ENCODE measurements at regions not wholly inside any gene's neighbourhood (a gene's known extent, or its start where the extent isn't known, plus 50 kb on each side); places are given as distances from the start of the nearest gene placed in this dataset.
"Not testable (repeated sequence)": the region's sequence is repeated elsewhere in the genome, so short reads cannot be mapped to it uniquely, and the experiment has no call there.

DNA sequence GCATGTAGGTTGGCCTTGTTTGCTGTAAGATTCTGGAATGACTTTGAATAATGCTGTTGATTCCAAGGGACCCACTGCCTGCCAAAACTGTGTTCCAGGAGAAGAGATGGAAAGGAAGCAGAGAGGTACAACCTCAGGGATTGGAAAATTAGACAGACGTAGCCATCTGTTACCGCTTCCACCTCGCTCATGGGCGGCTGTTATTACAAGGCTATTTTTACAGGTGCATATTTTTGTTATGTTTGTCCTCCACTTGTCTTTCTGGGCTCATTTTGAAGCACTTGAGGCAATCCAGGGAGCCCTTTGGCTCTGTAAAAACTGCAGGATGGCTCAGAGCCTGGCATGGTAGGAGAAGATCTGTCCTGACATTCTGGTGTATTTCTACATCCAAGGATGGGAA, 276.4 kb upstream of the TMTC4 start:
- H3K36me3 Mint-ChIP-seq, result no peaks in the 10 kb centered on the region
- H3K4me3 Mint-ChIP-seq, result no peak overlapping the region
- peaks cover 3% of the 10 kb centered on the region for H3K27me3 Mint-ChIP-seq
- no peaks in the 10 kb centered on the region for H3K4me1 Mint-ChIP-seq (ENCODE audit: low read depth)
- no peaks in the 10 kb centered on the region for H3K9me3 Mint-ChIP-seq (ENCODE audit: low read depth)
- H3K27ac Mint-ChIP-seq, result no peak overlapping the region

DNA sequence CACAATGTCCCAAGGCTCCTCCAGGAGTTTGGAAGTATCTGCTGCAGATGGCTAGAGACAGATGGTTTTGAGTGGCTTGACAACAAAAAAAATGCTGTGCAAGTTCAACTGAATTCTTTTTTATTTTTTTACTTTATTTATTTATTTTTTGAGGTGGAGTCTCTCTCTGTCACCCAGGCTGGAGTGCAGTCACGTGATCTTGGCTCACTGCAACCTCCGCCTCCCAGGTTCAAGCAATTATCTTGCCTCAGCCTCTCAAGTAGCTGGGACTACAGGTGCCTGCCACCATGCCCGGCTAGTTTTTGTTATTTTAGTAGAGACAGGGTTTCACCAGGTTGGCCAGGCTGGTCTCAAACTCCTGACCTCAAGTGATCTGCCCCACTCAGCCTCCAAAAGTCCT, 274.3 kb upstream of the TMTC4 start:
- H3K27ac Mint-ChIP-seq; H3K4me1 Mint-ChIP-seq (ENCODE audit: low read depth); H3K36me3 Mint-ChIP-seq; H3K9me3 Mint-ChIP-seq (ENCODE audit: low read depth); H3K4me3 Mint-ChIP-seq; H3K27me3 Mint-ChIP-seq: not testable (repeated sequence)

DNA sequence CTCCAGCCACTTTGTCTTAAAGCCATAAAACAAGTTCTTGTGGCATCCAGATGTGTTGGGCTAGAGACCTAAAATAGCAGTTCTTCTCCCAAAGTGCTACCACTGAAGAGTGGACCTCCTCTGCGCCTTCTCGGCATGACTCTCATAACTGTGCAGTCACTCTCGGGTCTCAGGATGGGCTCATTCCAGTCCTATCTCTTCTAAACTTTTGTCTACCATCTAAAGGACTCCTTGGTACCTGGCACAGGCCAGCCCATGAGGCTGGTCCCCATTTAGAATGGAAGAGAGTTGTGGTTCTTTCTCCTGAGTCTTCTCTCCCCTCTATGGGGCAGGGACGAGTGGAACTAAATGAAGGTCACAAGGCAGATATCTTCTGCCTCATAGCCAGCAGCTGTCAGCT, 272.0 kb upstream of the TMTC4 start:
- Mint-ChIP-seq H3K27me3 (no peaks in the 10 kb centered on the region), H3K4me1 (ENCODE audit: low read depth) (no peaks in the 10 kb centered on the region), H3K27ac (no peak overlapping the region), H3K36me3 (no peaks in the 10 kb centered on the region), H3K4me3 (no peak overlapping the region), H3K9me3 (ENCODE audit: low read depth) (no peaks in the 10 kb centered on the region)

DNA sequence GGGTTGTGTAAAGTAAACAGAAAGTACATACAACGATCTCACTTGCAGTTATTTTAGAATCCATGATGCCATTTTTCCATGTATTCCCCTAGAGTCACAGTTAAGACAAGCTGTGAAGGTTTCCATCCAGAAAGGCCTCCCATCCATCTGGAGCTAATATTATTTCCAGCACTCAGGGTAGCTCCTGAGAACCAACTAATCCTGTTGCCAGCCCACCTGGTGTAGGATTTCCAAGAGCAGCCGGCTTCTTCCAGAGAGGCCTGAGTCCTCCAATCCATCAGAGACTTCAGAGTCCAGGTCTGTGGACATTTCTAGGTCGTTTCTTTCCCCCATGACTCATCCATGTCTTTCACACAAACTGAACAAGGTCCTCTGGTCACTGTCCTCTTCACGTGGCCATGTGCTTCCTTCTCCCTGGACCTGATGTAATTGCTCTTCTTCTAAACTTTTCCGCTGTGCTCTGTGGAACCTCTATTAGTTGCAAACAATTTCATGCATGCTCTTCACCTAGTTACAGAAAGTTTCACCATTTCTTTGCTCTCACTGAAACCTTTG, 270.3 kb upstream of the TMTC4 start:
- Mint-ChIP-seq H3K4me3 (no peak overlapping the region), H3K4me1 (ENCODE audit: low read depth) (no peaks in the 10 kb centered on the region), H3K36me3 (no peaks in the 10 kb centered on the region), H3K27me3 (peaks cover 2% of the 10 kb centered on the region), H3K9me3 (ENCODE audit: low read depth) (no peaks in the 10 kb centered on the region), H3K27ac (no peak overlapping the region)

DNA sequence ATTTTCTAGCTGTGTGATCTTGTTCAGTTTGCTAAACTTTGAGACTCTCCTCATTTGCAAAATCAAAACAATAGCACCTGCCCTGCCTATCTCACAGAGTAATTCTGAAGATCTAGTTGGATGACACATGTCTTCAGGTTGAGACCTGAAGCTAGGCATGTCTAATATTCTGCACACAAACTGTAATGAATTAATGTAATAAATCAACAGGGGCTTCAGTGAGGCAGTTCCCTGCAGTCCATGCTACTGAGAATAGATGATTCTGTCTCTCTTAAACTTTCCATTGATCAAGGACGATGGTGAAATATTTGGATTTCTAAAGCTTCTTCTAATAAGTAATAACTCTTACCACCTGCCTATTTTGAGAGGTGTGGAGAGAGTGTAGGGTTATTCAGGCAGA, 268.1 kb upstream of the TMTC4 start:
- H3K27me3 Mint-ChIP-seq, result peaks cover 4% of the 10 kb centered on the region
- no peaks in the 10 kb centered on the region for H3K4me1 Mint-ChIP-seq (ENCODE audit: low read depth)
- H3K36me3 Mint-ChIP-seq, result no peaks in the 10 kb centered on the region
- no peak overlapping the region for H3K27ac Mint-ChIP-seq
- H3K9me3 Mint-ChIP-seq (ENCODE audit: low read depth), result no peaks in the 10 kb centered on the region
- no peak overlapping the region for H3K4me3 Mint-ChIP-seq

DNA sequence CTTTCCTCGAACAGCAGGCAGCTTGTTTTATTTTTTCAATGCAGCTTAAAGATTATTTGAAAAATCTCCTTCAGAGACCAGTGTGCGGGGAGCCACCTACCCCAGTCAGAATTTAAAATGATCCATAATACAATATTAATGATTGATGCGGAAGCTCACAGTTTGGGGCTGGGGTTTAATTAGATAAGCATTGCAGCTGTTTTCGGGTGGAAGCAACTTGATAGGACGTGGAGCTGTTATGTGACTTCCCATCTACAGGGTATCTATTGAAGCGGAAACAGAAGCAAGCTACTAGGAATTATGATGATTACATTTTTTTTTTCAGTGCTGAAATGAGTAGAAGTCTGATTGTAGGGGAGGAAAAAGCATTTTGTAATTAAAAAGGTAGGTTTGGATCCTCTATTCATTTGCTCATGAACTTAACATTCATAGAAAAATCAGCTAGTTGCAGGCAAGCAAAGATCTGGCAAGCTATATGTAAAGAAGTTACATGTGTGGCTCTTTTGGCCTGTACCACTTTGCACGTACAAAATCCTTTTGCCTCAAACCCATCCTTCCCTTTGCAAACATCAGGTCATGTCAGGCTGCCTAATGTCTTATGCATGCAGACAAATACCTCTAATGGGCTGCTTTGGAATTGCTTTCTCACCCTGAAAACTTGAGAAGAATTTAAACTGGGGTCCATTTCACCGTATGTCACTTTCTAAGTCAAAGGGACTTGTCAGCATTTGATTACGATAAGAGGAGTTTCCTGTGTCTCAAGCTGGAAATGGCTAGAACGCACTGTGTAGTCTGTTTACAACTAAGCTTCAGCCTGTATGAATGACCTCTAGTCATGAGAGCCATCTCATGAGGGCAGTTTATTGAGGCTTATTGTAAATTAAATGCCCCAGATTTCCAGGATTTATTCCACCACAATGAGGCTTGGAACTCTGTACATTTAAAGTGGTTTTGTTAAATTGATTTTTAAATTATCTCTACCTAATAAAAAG, 267.1 kb upstream of the TMTC4 start:
- peaks cover 6% of the 10 kb centered on the region for H3K27me3 Mint-ChIP-seq
- H3K4me1 Mint-ChIP-seq (ENCODE audit: low read depth), result no peaks in the 10 kb centered on the region
- no peak overlapping the region for H3K4me3 Mint-ChIP-seq
- no peaks in the 10 kb centered on the region for H3K36me3 Mint-ChIP-seq
- no peaks in the 10 kb centered on the region for H3K9me3 Mint-ChIP-seq (ENCODE audit: low read depth)
- H3K27ac Mint-ChIP-seq, result no peak overlapping the region

DNA sequence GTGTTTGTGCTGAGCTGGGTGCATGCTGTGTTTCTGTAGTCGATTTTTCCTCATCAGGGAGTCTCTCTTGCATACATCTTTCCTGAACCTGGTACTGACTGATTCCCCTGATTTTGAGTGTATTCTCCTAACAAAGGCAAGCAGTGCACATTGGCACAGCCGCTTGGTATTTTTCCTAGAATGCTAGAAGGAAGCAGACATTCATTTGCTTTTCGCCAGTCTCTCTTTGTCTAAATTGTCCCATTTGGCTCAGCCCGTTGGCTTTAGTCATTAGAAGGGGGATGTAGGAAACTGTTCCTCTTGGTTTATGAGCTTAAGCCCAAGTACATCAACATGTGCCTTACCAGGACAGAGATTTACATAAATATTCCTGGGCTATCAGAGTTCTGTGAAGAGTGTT, 266.1 kb upstream of the TMTC4 start:
- Mint-ChIP-seq H3K36me3 (no peaks in the 10 kb centered on the region), H3K4me1 (ENCODE audit: low read depth) (no peaks in the 10 kb centered on the region), H3K9me3 (ENCODE audit: low read depth) (no peaks in the 10 kb centered on the region), H3K4me3 (no peak overlapping the region), H3K27me3 (peaks cover 10% of the 10 kb centered on the region), H3K27ac (no peak overlapping the region)

DNA sequence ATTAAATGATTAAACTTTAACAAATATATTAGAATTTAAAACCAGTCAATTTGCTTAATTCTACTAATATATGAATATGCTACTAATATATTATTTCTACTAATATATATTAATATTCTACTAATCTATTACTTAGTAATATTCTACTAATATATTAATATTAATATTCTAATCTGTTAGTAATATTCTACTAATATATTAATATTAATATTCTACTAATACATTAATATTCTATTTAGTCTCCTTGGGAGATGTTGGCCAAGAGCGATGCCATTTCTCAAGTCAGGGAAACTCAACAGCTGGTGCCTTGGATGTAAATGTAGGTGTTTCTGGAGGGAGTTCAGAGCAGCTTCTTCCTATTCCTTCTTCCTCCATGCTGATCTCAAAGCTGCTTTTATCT, 259.2 kb upstream of the TMTC4 start:
- Mint-ChIP-seq H3K27ac (no peak overlapping the region), H3K36me3 (no peaks in the 10 kb centered on the region), H3K9me3 (ENCODE audit: low read depth) (no peaks in the 10 kb centered on the region), H3K27me3 (peaks cover 10% of the 10 kb centered on the region), H3K4me1 (ENCODE audit: low read depth) (no peaks in the 10 kb centered on the region), H3K4me3 (no peak overlapping the region)

DNA sequence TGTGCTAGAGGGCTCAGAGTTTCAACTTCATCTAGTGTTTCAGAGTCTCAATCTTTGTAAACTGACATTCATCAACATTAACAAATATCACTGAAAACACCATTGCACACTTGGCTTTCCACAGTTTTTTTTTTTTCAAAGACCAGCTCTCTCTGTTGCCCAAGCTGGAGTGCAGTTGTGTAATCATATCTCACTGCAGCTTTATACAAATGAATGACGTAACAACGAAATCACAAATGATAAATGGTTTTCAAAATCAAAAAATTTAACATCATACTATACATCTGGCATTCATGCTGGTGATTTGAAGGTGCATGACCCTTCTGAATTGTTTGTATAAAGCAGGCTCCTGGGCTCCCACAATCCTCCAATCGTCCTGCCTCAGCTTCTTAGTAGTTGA, 248.0 kb upstream of the TMTC4 start:
- no peaks in the 10 kb centered on the region for H3K9me3 Mint-ChIP-seq (ENCODE audit: low read depth)
- no peaks in the 10 kb centered on the region for H3K36me3 Mint-ChIP-seq
- H3K4me3 Mint-ChIP-seq, result no peak overlapping the region
- H3K27me3 Mint-ChIP-seq, result peaks cover 3% of the 10 kb centered on the region
- H3K4me1 Mint-ChIP-seq (ENCODE audit: low read depth), result no peaks in the 10 kb centered on the region
- H3K27ac Mint-ChIP-seq, result no peak overlapping the region

DNA sequence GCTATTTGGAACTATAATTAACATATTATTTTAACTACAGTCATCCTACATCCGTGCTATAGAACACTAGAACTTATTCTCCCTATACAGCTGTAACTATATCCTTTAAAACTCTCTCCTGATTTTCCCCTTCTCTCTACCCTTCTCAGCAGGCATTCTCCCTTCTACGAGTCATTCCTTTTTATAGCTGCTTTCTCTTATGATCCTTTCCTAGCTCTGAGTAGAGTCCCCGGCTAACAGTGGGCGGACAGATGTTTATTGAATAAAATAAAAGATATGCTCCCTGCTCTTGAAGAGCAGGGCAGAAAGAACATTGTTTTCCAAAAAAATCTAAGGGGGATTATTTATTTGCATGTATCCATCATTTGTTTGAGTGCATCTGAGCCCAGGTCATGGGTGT, 246.5 kb upstream of the TMTC4 start:
- H3K36me3 Mint-ChIP-seq, result no peaks in the 10 kb centered on the region
- no peak overlapping the region for H3K4me3 Mint-ChIP-seq
- H3K4me1 Mint-ChIP-seq (ENCODE audit: low read depth), result no peaks in the 10 kb centered on the region
- peaks cover 4% of the 10 kb centered on the region for H3K27me3 Mint-ChIP-seq
- H3K9me3 Mint-ChIP-seq (ENCODE audit: low read depth), result no peaks in the 10 kb centered on the region
- H3K27ac Mint-ChIP-seq, result no peak overlapping the region

DNA sequence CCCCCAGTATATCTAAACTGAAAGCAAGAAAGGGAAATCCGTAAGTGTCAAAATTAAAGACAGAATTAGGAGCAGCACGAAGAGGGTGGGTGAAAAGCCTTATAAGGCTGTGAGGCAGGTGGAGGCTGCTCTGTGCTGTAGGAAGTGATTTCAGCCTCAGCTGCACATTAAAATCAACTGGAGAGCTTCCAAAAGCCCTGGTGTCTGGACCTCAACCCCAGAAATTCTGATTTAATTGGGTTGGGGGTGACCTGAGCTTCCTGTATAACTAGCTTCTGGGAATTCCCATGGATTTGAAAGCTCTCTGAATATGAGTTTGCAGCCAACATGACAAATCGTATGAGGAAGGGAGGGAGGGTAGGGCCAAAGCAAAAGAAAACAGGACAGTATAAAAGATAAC, 242.4 kb upstream of the TMTC4 start:
- no peaks in the 10 kb centered on the region for H3K4me1 Mint-ChIP-seq (ENCODE audit: low read depth)
- H3K36me3 Mint-ChIP-seq, result no peaks in the 10 kb centered on the region
- H3K4me3 Mint-ChIP-seq, result no peak overlapping the region
- no peak overlapping the region for H3K27ac Mint-ChIP-seq
- no peaks in the 10 kb centered on the region for H3K9me3 Mint-ChIP-seq (ENCODE audit: low read depth)
- peaks cover 8% of the 10 kb centered on the region for H3K27me3 Mint-ChIP-seq

DNA sequence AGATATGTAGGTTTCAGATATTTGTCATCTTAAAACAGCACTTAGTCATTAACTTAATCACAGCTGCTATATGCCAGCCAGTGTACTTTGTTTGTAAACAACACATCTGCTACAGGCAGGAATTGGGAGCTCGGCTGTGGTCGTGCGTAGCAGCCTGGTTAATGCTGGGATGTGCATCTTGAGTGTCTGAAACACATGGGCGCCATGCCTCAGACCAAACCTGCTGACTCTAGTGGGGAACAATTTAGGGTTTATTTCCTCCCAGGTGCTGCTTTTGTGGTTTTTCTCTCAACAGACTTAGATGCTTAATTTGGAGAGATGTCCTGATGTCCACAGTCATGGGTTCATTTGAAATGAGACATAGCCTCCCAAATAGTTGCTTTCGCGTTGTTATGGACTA, 238.5 kb upstream of the TMTC4 start:
- Mint-ChIP-seq H3K27ac (no peak overlapping the region), H3K36me3 (no peaks in the 10 kb centered on the region), H3K27me3 (peaks cover 21% of the 10 kb centered on the region), H3K4me1 (ENCODE audit: low read depth) (no peaks in the 10 kb centered on the region), H3K9me3 (ENCODE audit: low read depth) (no peaks in the 10 kb centered on the region), H3K4me3 (no peak overlapping the region)

DNA sequence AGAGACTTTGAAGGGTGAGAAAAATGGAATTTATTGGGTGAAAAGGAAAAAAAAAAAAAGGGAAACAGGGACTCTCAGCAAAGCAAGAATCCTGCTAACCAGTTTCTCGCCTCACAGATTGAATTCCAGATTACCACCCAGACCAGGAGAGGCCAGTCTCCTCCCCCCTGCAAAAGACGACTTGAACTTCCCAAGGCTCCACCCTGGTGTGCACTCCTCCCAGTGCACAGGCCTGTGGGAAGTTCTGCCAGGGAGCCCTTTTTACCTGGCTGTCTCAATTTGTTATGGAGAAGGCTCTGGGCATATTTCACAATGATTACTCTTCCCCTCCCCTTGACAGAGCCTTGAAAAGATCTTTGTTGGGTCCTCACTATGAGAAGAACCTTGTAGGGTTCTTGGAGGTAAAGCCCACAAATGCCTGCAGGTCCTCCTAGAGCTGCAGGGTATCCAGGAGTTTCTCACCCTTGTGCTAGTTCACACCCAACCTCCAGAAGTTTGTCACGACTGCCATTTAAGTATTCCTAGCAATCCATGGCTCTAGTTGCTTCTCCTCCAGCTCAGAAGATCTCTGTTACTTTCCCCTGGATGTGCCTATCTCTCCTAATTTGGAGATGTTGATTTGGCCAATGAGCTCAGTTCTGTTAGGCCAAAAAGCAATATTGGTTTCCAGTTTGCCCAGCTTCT, 229.8 kb upstream of the TMTC4 start:
- Mint-ChIP-seq H3K9me3 (ENCODE audit: low read depth) (no peaks in the 10 kb centered on the region), H3K36me3 (no peaks in the 10 kb centered on the region), H3K27me3 (peaks cover 7% of the 10 kb centered on the region), H3K4me3 (no peak overlapping the region), H3K27ac (no peak overlapping the region), H3K4me1 (ENCODE audit: low read depth) (no peaks in the 10 kb centered on the region)

DNA sequence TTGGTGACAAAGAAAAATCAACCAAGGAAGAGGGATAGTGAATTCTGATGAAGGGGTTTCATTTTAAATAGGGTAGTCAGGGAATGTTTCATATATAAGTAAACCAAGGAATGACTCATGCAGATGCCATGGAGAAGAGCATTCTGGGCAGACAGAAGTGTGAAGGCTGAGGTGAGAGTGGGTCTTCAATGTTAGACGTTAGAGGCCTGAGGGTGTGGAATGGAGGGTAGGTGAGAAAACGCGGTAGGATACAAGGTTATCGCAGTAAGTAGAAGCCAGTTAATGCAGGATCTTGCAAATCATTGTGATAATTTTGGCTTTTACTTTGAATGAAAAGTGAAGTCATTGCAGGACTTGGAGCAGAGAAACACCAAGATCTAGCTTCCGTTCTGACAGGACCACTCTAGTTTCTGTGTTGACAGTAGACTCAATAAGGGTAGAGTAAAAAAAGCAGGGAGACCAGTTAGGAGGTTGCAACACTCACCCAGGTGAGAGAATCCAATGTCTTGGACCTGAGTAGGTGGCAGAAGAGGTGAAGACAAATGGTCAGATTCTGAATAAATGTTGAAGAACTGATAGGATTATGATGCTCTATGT, 225.2 kb upstream of the TMTC4 start:
- Mint-ChIP-seq H3K27ac (no peak overlapping the region), H3K27me3 (peaks cover 2% of the 10 kb centered on the region), H3K4me3 (no peak overlapping the region)

DNA sequence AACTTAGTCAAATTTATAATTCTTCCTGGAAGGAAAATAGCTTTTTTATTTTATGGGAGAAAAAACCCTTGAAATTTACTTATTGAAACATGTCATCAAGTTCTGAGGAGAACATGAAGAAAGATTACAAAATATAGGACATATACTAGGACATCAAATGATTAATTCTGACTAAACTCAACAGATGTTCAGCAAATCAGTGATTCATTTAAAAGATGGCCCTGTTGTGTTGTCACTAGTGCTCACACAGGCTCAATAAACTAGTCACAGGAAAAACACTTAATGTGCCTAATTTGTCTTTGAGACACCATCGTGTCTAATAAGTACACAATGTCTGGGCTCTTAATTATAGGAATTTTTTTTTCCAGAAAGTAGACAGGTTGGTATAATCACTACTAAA, 223.8 kb upstream of the TMTC4 start:
- no peaks in the 10 kb centered on the region for H3K36me3 Mint-ChIP-seq
- H3K4me3 Mint-ChIP-seq, result no peak overlapping the region
- no peak overlapping the region for H3K27ac Mint-ChIP-seq
- no peaks in the 10 kb centered on the region for H3K4me1 Mint-ChIP-seq (ENCODE audit: low read depth)
- H3K27me3 Mint-ChIP-seq, result no peaks in the 10 kb centered on the region
- H3K9me3 Mint-ChIP-seq (ENCODE audit: low read depth), result no peaks in the 10 kb centered on the region

More for the DNA sequence above, 225.2 kb upstream of the TMTC4 start:
- no peaks in the 10 kb centered on the region for H3K9me3 Mint-ChIP-seq (ENCODE audit: low read depth)
- H3K4me1 Mint-ChIP-seq (ENCODE audit: low read depth), result no peaks in the 10 kb centered on the region
- H3K36me3 Mint-ChIP-seq, result no peaks in the 10 kb centered on the region
